Common myeloid progenitor, CD34-positive (primary cell): ENCODE measurements at regions not wholly inside any gene's neighbourhood (a gene's known extent, or its start where the extent isn't known, plus 50 kb on each side); places are given as distances from the start of the nearest gene placed in this dataset.
A peak's percentile ranks its signal among the peaks of the same experiment; 100 is the strongest.
"Not testable (repeated sequence)": the region's sequence is repeated elsewhere in the genome, so short reads cannot be mapped to it uniquely, and the experiment has no call there.

ENCODE experiments used
- CTCF ChIA-PET: fragments of 350-600 bp; sonication (Branson Sonifier 250); formaldehyde crosslinking; loops from one replicate; lab custom pipeline; 2021; ENCODE audit warnings: antibody characterized with exemption; lab: Charles Lee
- POLR2A ChIA-PET: fragments of 350-600 bp; sonication (Branson Sonifier 250); formaldehyde crosslinking; loops from one replicate; lab custom pipeline; 2021; ENCODE audit warnings: antibody characterized with exemption; lab: Charles Lee
- DNase-seq, 3 donors: peaks; one replicate each; pipeline versions ENCODE4 v3.0.0 to v3.0.0-alpha.2; 2013
- H3K27ac ChIP-seq, 2 experiments: 1 replicate in 1 of 2; 2 replicates in 1 of 2; pipeline ENCODE4 v1.7.0; 2013; ENCODE audit warnings: inconsistent platforms in 2 of 2, low read length in 2 of 2, mild to moderate bottlenecking in 2 of 2, low read depth in 1 of 2, moderate library complexity in 1 of 2; ENCODE audit not compliant: severe bottlenecking in 2 of 2, insufficient read depth in 1 of 2, poor library complexity in 1 of 2
- H3K27me3 ChIP-seq, 5 experiments: replicated peaks in 2 of 5; 1 replicate in 3 of 5; 2 replicates in 2 of 5; pipeline versions ENCODE4 v1.6.1 to v1.7.0; 2013; ENCODE audit warnings: low read length in 4 of 5, mild to moderate bottlenecking in 2 of 5, moderate library complexity in 2 of 5, inconsistent platforms in 1 of 5; ENCODE audit not compliant: insufficient read depth in 5 of 5, control insufficient read depth in 4 of 5
- H3K36me3 ChIP-seq, 4 experiments: 1 replicate in 2 of 4; 2 replicates in 2 of 4; pipeline versions ENCODE4 v1.6.1 to v1.7.0; 2013; ENCODE audit warnings: low read length in 3 of 4, control low read depth in 1 of 4, mild to moderate bottlenecking in 1 of 4; ENCODE audit not compliant: control insufficient read depth in 4 of 4, insufficient read depth in 4 of 4
- H3K4me1 ChIP-seq, 4 experiments: 1 replicate in 3 of 4; 2 replicates in 1 of 4; pipeline versions ENCODE4 v1.6.1 to v1.7.1; 2013; ENCODE audit warnings: low read length in 3 of 4, mild to moderate bottlenecking in 3 of 4, control low read depth in 1 of 4, inconsistent platforms in 1 of 4, moderate library complexity in 1 of 4; ENCODE audit not compliant: control insufficient read depth in 4 of 4, insufficient read depth in 4 of 4; ENCODE audit errors: control extremely low read depth in 1 of 4
- H3K4me3 ChIP-seq, 7 experiments: 1 replicate in 4 of 7; 2 replicates in 3 of 7; pipeline versions ENCODE4 v1.5.1 to v1.7.0; 2013; ENCODE audit warnings: mild to moderate bottlenecking in 7 of 7, low read length in 6 of 7, moderate library complexity in 6 of 7, inconsistent platforms in 2 of 7, low read depth in 2 of 7, control low read depth in 1 of 7; ENCODE audit not compliant: insufficient read depth in 4 of 7, control insufficient read depth in 1 of 7; ENCODE audit errors: extremely low read depth in 1 of 7
- H3K9me3 ChIP-seq, 5 experiments: 1 replicate in 4 of 5; 2 replicates in 1 of 5; pipeline versions ENCODE4 v1.6.1 to v1.7.1; 2013; ENCODE audit warnings: low read length in 4 of 5, mild to moderate bottlenecking in 2 of 5, inconsistent platforms in 1 of 5, low read depth in 1 of 5, moderate library complexity in 1 of 5; ENCODE audit not compliant: control insufficient read depth in 4 of 5, insufficient read depth in 2 of 5; ENCODE audit errors: control extremely low read depth in 1 of 5
- WGBS: methylation state at CpG from one replicate; pipeline ENCODE4 v1.1.5; 2013; ENCODE audit not compliant: insufficient coverage; 5-methylcytosine and 5-hydroxymethylcytosine counted together

DNA sequence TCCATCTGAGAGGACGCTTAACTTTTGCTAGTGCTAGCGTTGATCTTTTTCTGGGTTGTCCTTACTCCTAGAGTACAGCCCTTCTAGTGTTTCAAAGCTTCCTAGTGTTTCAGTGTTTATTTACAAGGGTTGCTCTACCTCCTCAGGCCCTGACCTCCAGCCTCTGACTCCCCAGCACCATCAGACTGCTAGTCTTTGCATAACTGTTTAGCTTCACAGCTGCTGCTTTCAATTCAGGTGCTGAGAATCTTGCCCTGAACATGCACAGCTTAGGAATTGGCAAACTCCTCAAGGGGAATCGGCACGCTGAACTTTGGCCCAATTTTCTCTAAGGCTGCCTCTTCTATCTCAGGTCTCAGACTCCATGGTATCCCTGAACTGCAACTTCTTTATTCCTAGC lies 52.9 kb downstream of the OR52B4 start:
- DNase-seq, H3K4me3 ChIP-seq, CTCF ChIA-PET, H3K27me3 ChIP-seq, POLR2A ChIA-PET, H3K4me1 ChIP-seq, H3K36me3 ChIP-seq, H3K9me3 ChIP-seq, H3K27ac ChIP-seq: not testable (repeated sequence)
- WGBS, result 92% methylated on average over 2 of the region's 4 CpGs

DNA sequence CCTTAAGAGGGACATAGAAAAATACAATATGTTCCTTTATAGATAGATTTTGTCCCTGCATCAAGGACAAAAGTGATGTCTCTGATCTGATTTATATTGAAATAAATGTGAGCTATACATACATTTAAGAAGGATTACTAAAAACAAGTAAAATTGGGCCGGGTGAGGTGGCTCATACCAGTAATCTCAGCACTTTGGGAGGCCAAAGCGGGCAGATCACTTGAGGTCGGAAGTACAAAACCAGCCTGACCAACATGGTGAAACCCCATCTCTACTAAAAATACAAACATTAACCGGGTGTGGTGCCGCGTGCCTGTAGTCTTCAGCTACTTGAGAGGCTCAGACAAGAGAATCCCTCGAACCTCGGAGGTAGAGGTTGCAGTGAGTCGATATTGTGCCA lies 91.0 kb downstream of the OR52B4 start:
- H3K27ac ChIP-seq, CTCF ChIA-PET, POLR2A ChIA-PET, H3K27me3 ChIP-seq, H3K9me3 ChIP-seq, H3K4me3 ChIP-seq, DNase-seq, H3K4me1 ChIP-seq, H3K36me3 ChIP-seq: not testable (repeated sequence)
- WGBS, result no CpG with 5 or more reads among the region's 9 CpGs

DNA sequence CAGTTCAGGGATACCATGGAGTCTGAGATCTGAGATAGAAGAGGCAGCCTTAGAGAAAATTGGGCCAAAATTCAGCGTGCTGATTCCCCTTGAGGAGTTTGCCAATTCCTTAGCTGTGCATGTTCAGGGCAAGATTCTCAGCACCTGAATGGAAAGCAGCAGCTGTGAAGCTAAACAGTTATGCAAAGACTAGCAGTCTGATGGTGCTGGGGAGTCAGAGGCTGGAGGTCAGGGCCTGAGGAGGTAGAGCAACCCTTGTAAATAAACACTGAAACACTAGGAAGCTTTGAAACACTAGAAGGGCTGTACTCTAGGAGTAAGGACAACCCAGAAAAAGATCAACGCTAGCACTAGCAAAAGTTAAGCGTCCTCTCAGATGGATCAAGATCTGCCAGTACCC lies 117.1 kb downstream of the OR52B4 start:
- H3K4me3 ChIP-seq, H3K4me1 ChIP-seq, H3K9me3 ChIP-seq, CTCF ChIA-PET, H3K36me3 ChIP-seq, POLR2A ChIA-PET, H3K27me3 ChIP-seq, DNase-seq, H3K27ac ChIP-seq: not testable (repeated sequence)
- no CpG with 5 or more reads among the region's 3 CpGs for WGBS

DNA sequence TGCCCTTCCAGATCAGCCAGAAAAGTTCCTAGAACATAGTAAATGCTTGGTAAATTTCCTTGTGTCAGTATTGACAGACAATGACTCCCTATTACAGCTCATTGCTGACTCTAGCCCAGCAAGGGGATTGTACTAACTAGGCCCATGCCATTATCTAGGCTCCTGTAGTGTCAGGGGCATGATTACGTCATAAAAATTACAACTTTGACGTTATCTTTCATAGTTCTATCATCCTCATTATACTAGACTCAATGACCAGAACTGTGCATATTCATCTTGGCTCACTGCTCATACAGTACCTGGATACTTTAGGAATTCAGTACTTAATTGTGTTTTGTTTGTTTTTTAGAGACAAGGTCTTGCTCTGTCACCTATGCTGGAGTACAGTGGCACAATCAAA lies 118.7 kb downstream of the OR52B4 start:
- POLR2A ChIA-PET, H3K4me1 ChIP-seq, DNase-seq, CTCF ChIA-PET, H3K36me3 ChIP-seq, H3K27me3 ChIP-seq, H3K9me3 ChIP-seq, H3K4me3 ChIP-seq, H3K27ac ChIP-seq: not testable (repeated sequence)
- no CpG with 5 or more reads among the region's 2 CpGs for WGBS

DNA sequence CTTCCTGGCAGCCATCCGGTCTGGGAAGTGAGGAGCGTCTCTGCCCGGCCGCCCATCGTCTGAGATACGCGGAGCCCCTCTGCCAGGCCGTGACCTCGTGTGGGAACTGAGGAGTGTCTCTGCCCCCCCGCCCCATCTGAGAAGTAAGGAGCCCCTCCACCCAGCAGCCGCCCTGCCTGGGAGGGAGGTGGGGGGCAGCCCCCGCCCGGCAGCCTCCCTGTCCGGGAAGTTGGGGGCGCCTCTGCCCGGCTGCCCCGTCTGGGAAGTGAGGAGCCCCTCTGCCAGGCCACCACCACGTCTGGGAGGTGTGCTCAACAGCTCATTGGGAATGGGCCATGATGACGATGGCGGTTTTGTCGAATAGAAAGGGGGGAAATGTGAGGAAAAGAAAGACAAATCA lies 130.4 kb downstream of the OR52B4 start:
- CTCF ChIA-PET, H3K27ac ChIP-seq, DNase-seq, POLR2A ChIA-PET, H3K36me3 ChIP-seq, H3K4me1 ChIP-seq, H3K9me3 ChIP-seq, H3K27me3 ChIP-seq, H3K4me3 ChIP-seq: not testable (repeated sequence)
- WGBS, result 82% methylated on average over 10 of the region's 21 CpGs

DNA sequence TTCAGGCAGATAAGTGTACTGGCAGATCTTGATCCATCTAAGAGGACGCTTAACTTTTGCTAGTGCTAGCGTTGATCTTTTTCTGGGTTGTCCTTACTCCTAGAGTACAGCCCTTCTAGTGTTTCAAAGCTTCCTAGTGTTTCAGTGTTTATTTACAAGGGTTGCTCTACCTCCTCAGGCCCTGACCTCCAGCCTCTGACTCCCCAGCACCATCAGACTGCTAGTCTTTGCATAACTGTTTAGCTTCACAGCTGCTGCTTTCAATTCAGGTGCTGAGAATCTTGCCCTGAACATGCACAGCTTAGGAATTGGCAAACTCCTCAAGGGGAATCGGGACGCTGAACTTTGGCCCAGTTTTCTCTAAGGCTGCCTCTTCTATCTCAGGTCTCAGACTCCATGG lies 124.3 kb downstream of the RRM1 start:
- no CpG with 5 or more reads among the region's 4 CpGs for WGBS
- H3K27me3 ChIP-seq, DNase-seq, H3K9me3 ChIP-seq, H3K4me3 ChIP-seq, CTCF ChIA-PET, H3K27ac ChIP-seq, H3K4me1 ChIP-seq, POLR2A ChIA-PET, H3K36me3 ChIP-seq: not testable (repeated sequence)

DNA sequence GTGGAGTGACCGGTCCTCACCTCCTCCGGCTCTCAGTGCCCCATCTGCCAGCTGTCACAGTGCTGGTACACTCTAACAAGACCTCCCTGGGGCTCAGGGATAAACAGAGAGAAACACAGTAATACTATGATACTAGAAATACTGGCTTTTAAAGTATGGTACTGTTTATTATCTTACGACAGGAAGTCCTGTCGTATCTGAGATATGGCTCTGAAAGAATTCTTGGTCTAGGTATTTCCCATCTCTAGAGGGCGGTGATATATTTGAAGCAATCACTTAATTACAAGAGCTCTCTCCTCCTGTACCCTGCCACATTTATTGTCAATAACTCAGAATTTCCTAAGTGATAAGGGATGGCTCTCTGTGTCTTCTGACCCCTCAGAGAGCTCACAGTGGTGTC lies 119.1 kb downstream of the RRM1 start:
- ChIA-PET POLR2A (no interaction called here), CTCF (interaction anchor here (1.0 to 2.0 kb wide), 2 partner anchors 27 to 411 kb away, joined by 3 to 6 read pairs; no protein-coding TSS in a partner anchor)

More for the DNA sequence above, 119.1 kb downstream of the RRM1 start:
- DNase-seq, result peak; percentile 21 to 64 (median 37)
- H3K4me1 ChIP-seq, result peaks cover 0 to 5% (median 0%) of the 10 kb centered on the region in 4 experiments
- H3K27ac ChIP-seq, result no peak overlapping the region
- H3K27me3 ChIP-seq, result peaks cover 0 to 28% (median 16%) of the 10 kb centered on the region in 5 experiments
- no CpG with 5 or more reads among the region's 5 CpGs for WGBS
- no peak overlapping the region for H3K4me3 ChIP-seq
- no peaks in the 10 kb centered on the region for H3K36me3 ChIP-seq
- H3K9me3 ChIP-seq, result no peaks in the 10 kb centered on the region
